ENCODE measurements at regions not wholly inside any gene's neighbourhood (a gene's known extent, or its start where the extent isn't known, plus 50 kb on each side); places are given as distances from the start of the nearest gene placed in this dataset.

DNA sequence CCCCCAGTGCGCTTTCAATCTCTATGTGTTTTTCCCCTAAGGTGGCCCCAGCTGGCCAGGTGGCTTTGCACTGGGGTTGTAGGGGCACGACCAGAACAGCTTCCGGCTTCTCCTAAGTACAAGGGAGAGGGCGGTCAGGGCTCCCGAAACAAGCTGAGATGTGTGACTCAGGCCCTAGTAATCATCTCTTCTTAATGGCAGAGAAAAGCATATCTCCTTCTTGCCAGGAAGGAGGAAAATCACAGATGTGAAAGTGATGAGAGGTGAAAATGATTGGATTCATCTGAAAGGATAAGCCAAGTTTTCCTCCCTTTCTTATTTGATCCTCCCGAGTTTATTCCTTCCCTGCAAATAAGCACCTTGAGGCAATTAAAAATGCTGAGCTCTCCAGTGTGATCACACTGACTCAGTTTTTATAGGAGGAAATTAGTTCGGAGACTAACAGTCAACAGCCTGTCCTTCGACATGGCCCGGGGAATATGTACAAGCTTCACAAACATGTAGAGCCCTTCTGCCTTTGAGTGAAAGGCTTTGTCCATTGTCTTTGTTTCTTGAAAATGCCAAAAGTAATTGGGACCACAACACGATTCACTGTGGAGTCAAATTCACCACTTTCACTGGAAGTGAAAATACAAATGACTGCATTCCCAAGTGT is 514.8 kb downstream of the PSAT1 start:
- Mint-ChIP-seq H3K9me3 (no peaks in the 10 kb centered on the region), H3K27ac (no peak overlapping the region), H3K4me1 (ENCODE audit: low read depth) (no peaks in the 10 kb centered on the region), H3K4me3 (no peak overlapping the region), H3K36me3 (ENCODE audit: low read depth) (no peaks in the 10 kb centered on the region), H3K27me3 (no peaks in the 10 kb centered on the region)
- no peak for DNase-seq

DNA sequence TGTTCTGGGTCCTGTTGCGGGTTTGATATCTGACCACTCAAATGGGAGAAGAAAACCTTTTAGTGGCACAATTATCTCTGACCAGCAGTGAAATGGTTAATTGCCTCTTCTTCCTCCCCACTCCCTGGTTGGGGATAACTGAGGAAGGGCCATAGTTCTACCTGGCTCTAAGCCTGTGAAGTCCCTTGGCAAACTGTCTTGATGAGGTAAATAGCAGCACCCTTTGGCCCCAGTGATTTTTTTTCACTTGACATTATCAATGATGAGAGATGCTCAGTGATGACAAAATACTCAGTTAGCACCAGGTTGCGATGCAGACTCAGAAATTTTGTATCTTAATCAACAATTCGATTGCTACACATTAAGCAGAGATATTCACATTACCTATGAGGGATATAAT is 515.7 kb downstream of the PSAT1 start:
- Mint-ChIP-seq H3K27ac (no peak overlapping the region), H3K36me3 (ENCODE audit: low read depth) (no peaks in the 10 kb centered on the region), H3K4me3 (no peak overlapping the region), H3K9me3 (no peaks in the 10 kb centered on the region), H3K27me3 (no peaks in the 10 kb centered on the region), H3K4me1 (ENCODE audit: low read depth) (no peaks in the 10 kb centered on the region)
- no peak for DNase-seq

DNA sequence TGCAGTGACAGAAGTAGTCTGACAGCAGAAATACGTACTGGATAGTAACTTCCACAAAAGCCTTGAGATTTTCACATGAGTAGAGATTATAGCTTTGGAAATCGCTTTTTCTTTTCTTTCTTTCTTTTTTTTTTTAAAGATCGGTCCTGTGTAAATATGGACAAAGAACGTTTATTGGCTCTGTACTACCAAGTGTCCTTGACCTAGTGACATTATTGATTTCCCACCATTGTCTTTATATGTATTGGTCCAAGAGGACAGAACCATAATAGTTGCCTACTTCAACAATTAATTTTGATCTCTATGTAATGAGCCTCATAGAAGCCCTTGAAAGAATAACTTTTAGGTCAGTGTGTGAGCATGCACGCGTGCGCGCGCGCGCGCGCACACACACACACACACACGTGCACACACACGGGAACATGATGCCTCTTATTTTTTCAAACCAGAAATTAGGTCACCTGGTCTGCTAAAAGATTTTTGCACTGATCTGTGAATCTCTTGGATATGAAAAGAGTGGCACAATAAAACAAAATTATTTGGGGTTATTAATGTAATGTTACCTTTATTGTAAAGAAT is 516.8 kb downstream of the PSAT1 start:
- H3K27ac Mint-ChIP-seq = no peak overlapping the region
- H3K36me3 Mint-ChIP-seq (ENCODE audit: low read depth) = no peaks in the 10 kb centered on the region
- no peak overlapping the region for H3K4me3 Mint-ChIP-seq
- no peaks in the 10 kb centered on the region for H3K9me3 Mint-ChIP-seq
- no peaks in the 10 kb centered on the region for H3K4me1 Mint-ChIP-seq (ENCODE audit: low read depth)
- no peaks in the 10 kb centered on the region for H3K27me3 Mint-ChIP-seq
- no peak for DNase-seq

DNA sequence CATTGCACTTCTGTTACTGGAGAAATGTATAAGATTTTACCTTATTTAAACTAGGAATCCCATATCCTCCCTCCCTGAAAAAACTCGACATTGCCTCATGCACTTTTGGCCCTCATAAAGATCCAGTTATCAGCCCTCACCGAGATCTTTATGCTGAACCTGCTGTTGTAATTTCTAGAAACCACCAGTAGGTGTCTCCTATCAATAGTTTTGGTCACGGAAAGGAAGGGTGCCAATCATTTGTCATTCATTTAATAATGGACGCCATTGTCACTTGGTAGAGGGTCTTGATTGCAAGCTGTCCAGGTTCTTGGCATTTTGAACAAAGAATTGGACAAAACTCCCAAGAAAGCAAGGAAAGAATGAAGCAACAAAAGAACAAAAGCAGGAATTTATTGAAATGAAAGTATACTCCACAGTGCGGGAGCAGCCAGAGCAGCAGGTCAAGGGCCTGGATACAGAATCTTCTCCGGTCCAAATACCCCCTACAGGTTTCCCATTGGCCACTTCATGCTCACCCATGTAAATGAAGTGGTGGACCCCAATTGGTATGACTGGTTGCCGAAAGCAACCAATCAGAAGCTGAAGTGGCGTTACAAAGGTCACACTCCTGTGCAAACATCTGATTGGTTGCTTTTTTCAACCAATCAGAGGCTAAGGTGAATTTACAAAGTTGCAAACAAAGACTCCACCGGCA is 524.3 kb downstream of the PSAT1 start:
- peak overlapping the region; percentile 57 for H3K4me3 Mint-ChIP-seq
- DNase-seq = no peak
- H3K27me3 Mint-ChIP-seq = no peaks in the 10 kb centered on the region
- no peak overlapping the region for H3K27ac Mint-ChIP-seq
- peaks cover 6% of the 10 kb centered on the region for H3K4me1 Mint-ChIP-seq (ENCODE audit: low read depth)
- no peaks in the 10 kb centered on the region for H3K9me3 Mint-ChIP-seq
- no peaks in the 10 kb centered on the region for H3K36me3 Mint-ChIP-seq (ENCODE audit: low read depth)

DNA sequence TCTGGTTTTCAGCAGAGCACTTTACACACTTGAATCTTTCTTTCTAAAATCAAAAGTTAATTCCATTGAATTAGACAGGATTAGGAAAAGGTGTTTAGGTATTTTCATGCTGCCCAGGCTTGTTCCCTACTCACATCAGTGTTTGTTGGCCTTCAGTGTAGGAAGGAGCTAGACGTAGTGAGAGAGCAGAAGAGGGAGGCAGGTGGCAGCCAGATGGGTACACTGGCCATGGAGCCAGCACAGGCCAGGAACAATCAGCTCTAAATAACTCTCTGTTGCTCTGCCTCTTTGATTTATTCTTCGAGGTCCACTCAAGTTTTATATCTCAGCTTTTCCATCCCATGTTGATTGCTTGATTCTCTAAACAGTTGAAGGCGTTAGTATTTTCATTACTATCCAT is 529.6 kb downstream of the PSAT1 start:
- DNase-seq = no peak
- H3K4me3 Mint-ChIP-seq = no peak overlapping the region
- H3K27me3 Mint-ChIP-seq = no peaks in the 10 kb centered on the region
- no peaks in the 10 kb centered on the region for H3K9me3 Mint-ChIP-seq
- H3K36me3 Mint-ChIP-seq (ENCODE audit: low read depth) = no peaks in the 10 kb centered on the region
- H3K27ac Mint-ChIP-seq = no peak overlapping the region
- H3K4me1 Mint-ChIP-seq (ENCODE audit: low read depth) = no peaks in the 10 kb centered on the region

DNA sequence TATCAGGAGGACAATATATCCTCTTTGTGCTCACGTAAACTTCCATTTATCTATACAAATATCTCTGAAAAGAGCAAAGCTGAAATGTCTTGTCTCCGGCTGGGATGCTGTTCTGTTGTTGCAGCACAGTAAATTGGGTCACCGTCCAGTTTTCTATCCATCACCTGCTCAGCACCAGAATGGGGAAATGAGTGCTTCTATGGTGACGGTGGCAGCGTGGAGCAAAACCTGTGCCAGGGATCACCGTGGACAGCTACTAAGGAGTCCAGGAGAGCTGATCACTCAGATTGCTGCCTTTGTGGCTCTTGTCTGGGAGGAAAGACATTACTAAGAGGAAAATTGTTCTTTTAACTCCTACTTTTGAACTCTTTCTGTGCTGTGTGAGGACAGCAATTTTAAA is 531.6 kb downstream of the PSAT1 start:
- no peaks in the 10 kb centered on the region for H3K4me1 Mint-ChIP-seq (ENCODE audit: low read depth)
- H3K9me3 Mint-ChIP-seq = no peaks in the 10 kb centered on the region
- no peak for DNase-seq
- H3K27me3 Mint-ChIP-seq = no peaks in the 10 kb centered on the region
- H3K36me3 Mint-ChIP-seq (ENCODE audit: low read depth) = no peaks in the 10 kb centered on the region
- H3K27ac Mint-ChIP-seq = no peak overlapping the region
- H3K4me3 Mint-ChIP-seq = no peak overlapping the region

DNA sequence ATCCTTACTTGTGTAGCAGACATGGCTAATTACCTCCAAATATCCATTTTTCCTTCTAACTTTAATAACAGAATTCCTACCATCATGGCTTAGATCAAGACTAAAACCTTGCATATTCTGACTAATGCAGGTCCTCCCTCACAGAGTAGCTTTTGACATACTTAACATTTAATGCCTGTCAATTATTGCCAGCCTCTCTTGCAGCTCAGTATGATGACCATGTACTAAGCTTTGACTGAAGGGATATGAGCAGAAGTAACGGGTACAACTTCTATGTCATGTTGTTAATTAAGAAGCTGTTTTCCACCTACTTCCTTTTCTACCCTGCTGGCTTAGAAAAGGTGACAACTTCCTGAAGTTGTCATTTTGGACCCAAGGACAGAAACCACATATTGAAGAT is 533.4 kb downstream of the PSAT1 start:
- DNase-seq = no peak
- Mint-ChIP-seq H3K36me3 (ENCODE audit: low read depth) (no peaks in the 10 kb centered on the region), H3K9me3 (no peaks in the 10 kb centered on the region), H3K4me3 (no peak overlapping the region), H3K4me1 (ENCODE audit: low read depth) (no peaks in the 10 kb centered on the region), H3K27me3 (no peaks in the 10 kb centered on the region), H3K27ac (no peak overlapping the region)

DNA sequence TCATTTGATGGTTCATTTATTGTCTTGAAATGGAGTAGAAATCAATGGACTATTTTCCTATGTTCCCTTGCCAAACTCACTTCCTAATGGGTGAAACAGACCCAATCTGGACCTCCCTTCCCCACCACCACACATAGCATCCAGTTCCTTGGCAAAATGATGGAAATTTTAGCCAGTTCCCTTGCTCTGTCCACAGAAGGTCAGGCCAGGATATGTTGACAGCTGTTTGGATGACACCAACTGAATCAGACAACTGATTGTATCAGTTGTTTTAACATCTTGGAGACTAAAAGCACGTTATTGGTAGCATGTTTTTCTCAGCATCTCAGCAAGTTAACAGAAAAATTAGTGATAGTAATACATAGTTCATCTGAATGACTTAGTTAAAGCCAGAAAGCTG is 534.8 kb downstream of the PSAT1 start:
- no peaks in the 10 kb centered on the region for H3K4me1 Mint-ChIP-seq (ENCODE audit: low read depth)
- no peak overlapping the region for H3K27ac Mint-ChIP-seq
- no peaks in the 10 kb centered on the region for H3K36me3 Mint-ChIP-seq (ENCODE audit: low read depth)
- no peaks in the 10 kb centered on the region for H3K9me3 Mint-ChIP-seq
- no peak for DNase-seq
- no peak overlapping the region for H3K4me3 Mint-ChIP-seq
- H3K27me3 Mint-ChIP-seq = no peaks in the 10 kb centered on the region

DNA sequence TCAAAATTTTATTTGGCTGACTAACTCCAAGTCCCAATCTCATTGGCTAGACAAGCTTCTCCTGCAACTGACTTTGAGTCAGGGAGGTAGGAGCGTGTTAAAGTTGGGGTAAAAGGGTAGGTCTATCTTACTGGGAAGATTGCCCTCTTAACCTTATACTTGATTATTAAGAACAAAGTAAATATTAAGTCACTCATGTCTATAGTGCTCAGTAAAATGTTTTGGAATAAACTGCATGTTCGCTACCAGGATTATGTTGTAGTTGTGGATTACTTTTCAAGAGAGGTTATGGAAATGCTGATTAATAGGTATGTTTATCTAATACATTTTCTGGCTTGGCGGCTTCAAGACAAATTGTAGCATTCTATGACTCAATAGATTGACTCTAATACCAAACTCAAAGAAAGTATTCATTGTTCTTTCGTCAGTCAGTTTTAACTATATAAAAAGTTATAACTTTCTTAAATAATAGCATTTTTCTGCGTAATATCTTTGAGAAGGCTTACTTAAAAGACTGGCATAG is 539.1 kb downstream of the PSAT1 start:
- Mint-ChIP-seq H3K9me3 (no peaks in the 10 kb centered on the region), H3K4me3 (no peak overlapping the region), H3K4me1 (ENCODE audit: low read depth) (no peaks in the 10 kb centered on the region), H3K27ac (no peak overlapping the region), H3K36me3 (ENCODE audit: low read depth) (no peaks in the 10 kb centered on the region), H3K27me3 (no peaks in the 10 kb centered on the region)
- DNase-seq = no peak

DNA sequence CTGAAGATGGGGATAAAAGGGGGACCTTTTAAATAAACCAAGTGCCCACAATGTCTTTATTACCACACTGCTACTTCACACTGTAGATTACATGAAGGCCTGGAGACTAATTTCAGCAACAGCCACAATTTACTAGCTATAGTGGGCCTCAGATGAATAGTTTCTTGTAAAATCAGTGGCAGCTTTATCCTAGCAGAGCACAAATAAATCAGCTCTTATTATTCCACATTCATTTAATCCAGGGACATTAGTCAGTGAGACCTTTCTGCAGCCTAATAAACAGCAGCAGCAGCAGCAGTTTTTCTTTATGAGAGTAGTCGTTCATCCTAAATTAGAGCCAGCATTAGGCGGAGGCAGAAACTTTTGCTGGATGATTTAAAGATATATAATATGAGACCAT is 542.3 kb downstream of the PSAT1 start:
- H3K4me3 Mint-ChIP-seq = no peak overlapping the region

DNA sequence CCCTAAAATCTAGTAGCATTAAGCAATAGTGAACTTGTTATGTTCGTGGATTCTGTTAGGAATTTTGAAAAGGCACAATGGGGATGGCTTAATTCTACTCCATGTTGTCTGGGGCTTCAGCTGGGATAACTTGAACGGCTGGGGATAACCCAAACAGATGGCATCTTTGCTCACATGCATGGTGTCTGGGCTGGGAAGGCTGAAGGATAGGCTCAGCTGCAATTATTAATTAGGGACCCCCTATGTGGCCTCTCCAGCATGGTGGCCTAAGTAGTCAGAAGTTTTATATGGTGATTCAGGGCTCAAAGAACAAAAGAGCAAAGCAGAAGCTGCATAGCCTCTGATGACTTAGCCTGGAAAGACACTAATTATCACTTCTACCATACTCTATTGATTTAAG is 551.1 kb downstream of the PSAT1 start:
- no peaks in the 10 kb centered on the region for H3K27me3 Mint-ChIP-seq
- H3K36me3 Mint-ChIP-seq (ENCODE audit: low read depth) = no peaks in the 10 kb centered on the region
- no peak overlapping the region for H3K27ac Mint-ChIP-seq
- H3K9me3 Mint-ChIP-seq = peaks cover 20% of the 10 kb centered on the region
- no peak overlapping the region for H3K4me3 Mint-ChIP-seq
- H3K4me1 Mint-ChIP-seq (ENCODE audit: low read depth) = no peaks in the 10 kb centered on the region
- DNase-seq = no peak

More for the DNA sequence above, 542.3 kb downstream of the PSAT1 start:
- Mint-ChIP-seq H3K27ac (no peak overlapping the region), H3K9me3 (peaks cover 13% of the 10 kb centered on the region), H3K4me1 (ENCODE audit: low read depth) (no peaks in the 10 kb centered on the region), H3K36me3 (ENCODE audit: low read depth) (no peaks in the 10 kb centered on the region), H3K27me3 (no peaks in the 10 kb centered on the region)
- DNase-seq = no peak

DNA sequence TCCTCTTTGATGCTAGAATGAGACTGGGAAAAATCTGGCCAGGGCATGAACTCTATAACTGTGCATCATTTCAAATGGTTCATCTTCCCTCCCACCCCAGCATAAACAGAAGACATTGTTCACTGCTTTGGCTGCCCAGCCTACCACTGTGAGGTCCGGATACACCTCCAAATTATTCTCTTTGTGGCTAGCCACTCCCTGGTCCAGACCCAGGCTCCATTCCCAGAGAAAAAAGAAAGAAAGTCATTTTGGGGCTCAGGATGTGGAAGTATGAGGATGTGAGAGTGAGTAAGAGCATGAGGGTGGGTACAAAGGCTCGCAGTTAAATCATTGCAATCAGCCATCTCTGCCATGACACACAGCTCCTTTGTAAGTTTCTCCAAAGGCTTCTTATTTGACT is 559.2 kb downstream of the PSAT1 start:
- Mint-ChIP-seq H3K27ac (no peak overlapping the region), H3K4me3 (no peak overlapping the region), H3K4me1 (ENCODE audit: low read depth) (no peaks in the 10 kb centered on the region), H3K27me3 (no peaks in the 10 kb centered on the region), H3K36me3 (ENCODE audit: low read depth) (no peaks in the 10 kb centered on the region), H3K9me3 (no peaks in the 10 kb centered on the region)
- no peak for DNase-seq

DNA sequence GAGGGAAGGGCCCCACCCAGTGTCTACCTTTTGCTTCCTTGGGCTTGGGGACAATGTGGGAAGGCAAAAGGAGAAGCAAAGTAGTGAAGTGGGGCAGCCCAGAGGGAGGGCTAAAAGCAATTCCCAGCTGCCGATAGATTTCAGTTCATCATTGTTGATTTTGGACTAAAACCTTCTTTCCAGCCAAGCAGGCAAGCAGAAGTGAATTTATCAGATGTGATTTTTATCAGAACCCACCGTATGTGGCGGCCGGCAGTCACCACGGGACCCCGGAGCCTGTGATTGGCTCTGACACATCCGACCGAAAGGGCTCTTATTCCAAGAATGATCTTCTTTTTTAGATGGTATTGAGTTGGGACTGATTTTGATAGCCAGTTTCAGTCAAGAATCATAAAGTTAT is 559.9 kb downstream of the PSAT1 start:
- H3K9me3 Mint-ChIP-seq = no peaks in the 10 kb centered on the region
- H3K4me1 Mint-ChIP-seq (ENCODE audit: low read depth) = no peaks in the 10 kb centered on the region
- no peak overlapping the region for H3K27ac Mint-ChIP-seq
- H3K36me3 Mint-ChIP-seq (ENCODE audit: low read depth) = no peaks in the 10 kb centered on the region
- no peak for DNase-seq
- no peak overlapping the region for H3K4me3 Mint-ChIP-seq
- H3K27me3 Mint-ChIP-seq = no peaks in the 10 kb centered on the region

DNA sequence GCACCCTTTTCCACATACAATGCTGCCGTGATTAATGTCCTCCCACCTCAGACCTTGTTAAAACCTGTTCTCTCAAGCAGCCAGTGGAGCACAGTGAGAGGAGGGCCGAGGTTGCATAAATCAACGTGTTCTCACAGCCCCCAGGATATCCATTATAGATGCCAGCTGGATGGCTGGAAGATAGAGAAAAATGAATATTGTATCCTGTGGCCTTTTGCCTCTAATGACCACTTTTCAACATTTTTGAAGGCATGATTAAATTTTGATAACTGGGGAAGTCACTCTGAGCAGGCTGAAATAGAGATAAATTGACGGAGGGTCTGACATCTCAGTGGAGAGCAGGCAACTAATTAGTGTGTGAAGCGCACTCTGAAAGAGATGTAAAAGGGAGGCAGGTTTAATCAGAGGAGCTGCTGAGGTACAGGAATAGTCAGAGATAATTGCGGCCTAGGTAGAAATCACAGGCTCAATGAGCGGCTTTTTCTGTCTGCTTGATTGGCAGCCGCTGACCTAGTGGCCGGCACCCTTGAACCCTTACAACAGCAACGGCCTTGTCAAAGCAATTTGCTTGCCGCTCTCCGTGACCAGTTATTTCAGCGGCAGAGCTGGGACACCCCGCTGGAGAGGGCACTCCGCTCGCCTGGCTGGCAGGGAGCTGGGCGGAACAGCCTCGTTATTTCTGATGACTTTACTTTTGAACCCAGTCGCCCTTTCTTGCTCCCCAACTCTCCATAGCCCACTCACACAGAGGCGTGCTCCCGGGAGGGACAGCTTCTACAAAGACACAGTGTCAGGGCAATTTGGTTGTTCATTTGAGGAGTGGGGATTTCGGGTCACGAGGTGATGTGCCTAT is 560.7 kb downstream of the PSAT1 start:
- no peaks in the 10 kb centered on the region for H3K36me3 Mint-ChIP-seq (ENCODE audit: low read depth)
- no peak overlapping the region for H3K27ac Mint-ChIP-seq
- H3K9me3 Mint-ChIP-seq = no peaks in the 10 kb centered on the region
- H3K4me1 Mint-ChIP-seq (ENCODE audit: low read depth) = no peaks in the 10 kb centered on the region
- H3K27me3 Mint-ChIP-seq = no peaks in the 10 kb centered on the region
- no peak for DNase-seq
- H3K4me3 Mint-ChIP-seq = no peak overlapping the region
